ENCODE measurements at regions not wholly inside any gene's neighbourhood (a gene's known extent, or its start where the extent isn't known, plus 50 kb on each side); places are given as distances from the start of the nearest gene placed in this dataset.
"Not testable (repeated sequence)": the region's sequence is repeated elsewhere in the genome, so short reads cannot be mapped to it uniquely, and the experiment has no call there.

DNA sequence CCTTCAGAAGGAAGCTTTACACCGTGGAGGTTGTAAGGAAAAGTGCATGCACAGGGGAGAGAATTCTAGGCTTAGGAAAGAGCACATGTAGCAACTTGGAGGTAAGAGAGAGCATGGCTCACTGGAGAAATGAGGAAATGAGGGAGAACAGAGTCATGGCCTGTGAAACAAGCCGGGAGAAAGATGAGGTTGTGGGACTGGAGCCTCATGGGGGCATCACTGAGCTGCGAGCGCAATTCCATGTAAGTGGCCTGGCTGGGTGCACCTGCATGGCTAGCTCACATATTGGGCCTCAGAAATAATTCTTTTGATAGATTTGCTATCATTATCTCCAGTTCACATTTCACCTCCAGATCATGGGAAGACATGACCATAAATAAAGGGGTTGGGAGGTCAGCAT, 785.5 kb upstream of the RAB6C start:
- no peak for DNase-seq

DNA sequence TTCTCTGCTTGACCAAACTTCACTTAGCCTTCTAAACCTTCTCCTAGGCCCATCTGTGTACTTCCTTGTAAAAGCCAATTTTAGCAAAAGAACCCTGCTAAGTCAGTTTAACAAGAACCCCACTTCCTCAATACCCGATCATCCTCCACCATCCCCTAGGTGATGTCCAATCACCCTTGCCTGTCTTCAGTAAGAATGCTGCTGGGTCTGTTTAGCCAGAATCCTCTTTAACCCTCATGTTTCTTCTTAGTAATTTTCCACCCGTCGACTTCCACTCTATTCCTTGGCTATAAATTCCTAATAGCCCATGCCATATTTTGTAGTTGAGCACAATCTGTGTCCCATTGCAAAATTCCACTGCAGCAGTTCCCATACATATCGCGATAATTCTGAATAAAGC, 780.0 kb upstream of the RAB6C start:
- DNase-seq, result no peak

DNA sequence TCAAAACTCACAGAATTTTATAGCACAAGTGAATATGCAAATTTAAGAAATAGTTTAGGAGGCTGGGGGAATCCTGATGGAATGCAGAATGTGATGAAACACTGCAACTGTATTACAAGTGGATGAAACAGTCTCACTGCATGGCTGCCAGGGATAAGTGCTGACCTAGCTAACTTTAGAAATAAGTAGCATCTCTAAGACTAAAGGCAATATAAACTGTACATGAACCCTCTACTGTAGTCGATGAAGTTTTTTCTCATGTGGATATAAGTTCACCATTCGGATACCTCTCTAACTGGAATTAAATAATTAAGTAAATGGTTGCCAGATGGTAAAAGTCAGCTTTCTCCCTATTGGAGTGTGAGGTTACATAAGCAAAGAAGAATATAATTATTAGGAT, 777.8 kb upstream of the RAB6C start:
- no peak for DNase-seq

DNA sequence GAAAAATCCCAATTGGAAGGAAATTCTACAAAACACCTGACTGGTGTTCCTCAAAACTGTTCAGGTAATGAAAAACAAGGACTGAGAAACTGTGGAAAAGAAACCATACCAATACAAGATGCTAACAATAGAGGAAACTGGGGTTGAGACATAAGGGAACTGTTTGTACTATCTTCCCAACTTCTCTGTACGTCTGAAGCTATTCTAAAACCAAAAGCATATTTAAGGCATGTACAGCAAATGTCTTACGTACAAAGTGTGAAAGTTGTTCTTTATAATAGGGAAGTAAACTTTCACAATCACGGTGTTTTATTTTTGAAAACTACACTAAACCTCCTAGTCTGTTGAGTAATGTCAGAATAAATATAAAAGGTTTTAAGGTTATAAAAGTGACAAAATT, 776.1 kb upstream of the RAB6C start:
- DNase-seq, result no peak

GRCh38 chr2:129204581-129204980, 774.9 kb upstream of the RAB6C start:
- DNase-seq, result not testable (repeated sequence)

GRCh38 chr2:129205176-129205575, 774.3 kb upstream of the RAB6C start:
- DNase-seq, result no peak

DNA sequence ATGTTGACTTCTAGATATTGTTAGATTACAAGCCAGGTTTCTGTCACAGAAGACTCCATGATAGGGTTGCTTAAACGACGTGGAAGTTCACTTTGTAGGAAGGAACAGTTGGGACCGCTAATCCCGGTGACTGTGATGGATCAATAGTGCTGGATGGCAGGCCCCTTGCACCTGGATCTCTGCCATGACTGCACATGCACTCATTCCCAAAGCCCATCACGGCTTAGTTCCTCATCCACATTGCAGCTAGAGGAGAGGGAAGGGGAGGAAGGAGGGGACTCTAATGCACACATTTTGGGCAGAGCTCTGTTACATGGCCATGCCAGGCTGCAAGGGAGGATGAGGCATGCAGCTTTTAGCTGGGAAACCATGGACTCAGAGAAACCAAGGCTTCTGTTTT, 773.7 kb upstream of the RAB6C start:
- DNase-seq, result no peak

GRCh38 chr2:129212299-129212958, 767.0 kb upstream of the RAB6C start:
- DNase-seq, result no peak

DNA sequence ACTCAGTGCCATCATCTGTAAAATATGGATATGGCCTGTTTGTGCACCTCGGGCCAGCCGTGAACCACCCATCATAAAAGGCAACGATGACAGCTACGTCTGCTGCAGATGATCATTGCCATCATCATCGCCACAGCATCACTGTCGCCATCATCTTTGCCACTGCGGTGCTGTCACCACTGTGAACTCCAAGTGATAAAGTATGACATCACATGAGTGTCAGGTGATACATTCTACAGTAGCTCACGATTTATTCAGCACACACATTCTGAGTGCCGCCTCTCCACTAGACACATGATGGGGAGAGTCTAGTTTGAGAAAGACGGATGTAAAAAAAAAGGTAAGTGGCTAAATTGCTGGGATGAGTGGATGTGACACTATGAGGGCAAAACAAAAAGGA, 755.4 kb upstream of the RAB6C start:
- DNase-seq, result no peak

DNA sequence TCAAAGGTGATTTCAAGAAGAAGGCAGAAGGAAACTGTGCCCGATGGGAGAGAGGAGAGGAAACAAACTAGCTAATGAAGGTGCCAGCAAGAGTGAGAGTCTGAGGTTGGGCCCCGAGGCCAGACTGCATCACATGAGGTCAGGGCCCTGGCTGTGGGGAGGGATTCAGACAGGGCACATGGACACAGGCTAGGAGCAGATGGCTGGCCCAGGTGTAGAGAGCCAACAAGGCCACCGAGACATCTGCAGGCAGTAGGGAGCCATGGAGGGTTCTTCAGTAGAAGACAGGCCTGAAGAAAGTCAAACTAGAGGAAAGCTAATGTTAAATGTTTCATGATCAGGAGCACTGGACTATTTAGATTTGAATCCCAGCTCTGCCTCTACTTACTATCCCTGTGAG, 755.0 kb upstream of the RAB6C start:
- no peak for DNase-seq

- DNase-seq, result no peak
These were observed 750.3 kb upstream of the RAB6C start for GRCh38 chr2:129229196-129229595.

DNA sequence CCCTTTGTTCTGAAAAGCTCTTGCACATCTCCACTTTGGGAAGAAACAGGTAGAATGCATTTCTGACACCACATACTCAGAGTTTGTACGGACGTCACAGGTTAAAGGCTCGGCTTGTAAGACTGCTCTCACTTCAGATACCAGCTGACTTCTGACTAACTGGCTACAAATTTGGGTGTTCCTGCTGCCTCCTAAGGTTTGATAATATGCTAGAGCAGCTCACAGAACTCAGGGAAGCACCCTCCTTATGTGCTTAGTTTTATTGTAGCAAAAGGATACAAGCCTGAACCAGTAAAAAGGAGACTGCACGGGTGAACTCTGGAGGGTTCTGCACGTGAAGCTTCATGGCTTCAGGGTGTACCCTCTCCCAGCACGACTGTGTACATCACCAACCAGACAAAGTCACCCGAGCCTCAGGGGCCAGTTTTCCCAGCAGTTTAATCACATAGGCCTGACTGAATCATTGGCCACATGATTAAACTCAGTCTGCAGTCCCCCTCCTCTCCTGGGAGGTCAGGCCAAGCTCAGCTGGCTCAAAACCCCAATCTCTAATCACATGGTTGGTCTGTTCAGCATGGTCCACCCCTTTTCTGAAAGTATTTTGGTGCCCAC, 749.5 kb upstream of the RAB6C start:
- no peak for DNase-seq

- DNase-seq, result no peak
These were observed 747.5 kb upstream of the RAB6C start for GRCh38 chr2:129231924-129232323.

DNA sequence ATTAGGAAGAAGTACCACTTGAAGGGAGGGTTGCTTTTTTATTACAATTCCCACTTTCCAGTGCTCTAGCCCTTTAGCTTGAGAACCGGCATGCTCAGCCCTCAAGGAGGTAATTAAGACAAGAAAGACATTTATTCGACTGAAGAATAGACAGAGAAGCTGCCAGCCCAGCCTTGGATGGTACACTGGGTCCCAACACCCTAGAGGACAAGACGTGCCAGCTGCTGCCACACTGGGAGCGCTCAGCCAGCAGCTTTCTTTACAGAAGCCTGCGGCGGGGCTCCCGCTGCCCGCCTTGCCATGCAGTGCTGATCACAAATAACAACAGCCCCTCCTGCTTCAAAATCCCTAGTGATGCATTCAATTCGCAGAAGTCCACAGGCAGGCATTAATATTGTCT, 746.3 kb upstream of the RAB6C start:
- no peak for DNase-seq

DNA sequence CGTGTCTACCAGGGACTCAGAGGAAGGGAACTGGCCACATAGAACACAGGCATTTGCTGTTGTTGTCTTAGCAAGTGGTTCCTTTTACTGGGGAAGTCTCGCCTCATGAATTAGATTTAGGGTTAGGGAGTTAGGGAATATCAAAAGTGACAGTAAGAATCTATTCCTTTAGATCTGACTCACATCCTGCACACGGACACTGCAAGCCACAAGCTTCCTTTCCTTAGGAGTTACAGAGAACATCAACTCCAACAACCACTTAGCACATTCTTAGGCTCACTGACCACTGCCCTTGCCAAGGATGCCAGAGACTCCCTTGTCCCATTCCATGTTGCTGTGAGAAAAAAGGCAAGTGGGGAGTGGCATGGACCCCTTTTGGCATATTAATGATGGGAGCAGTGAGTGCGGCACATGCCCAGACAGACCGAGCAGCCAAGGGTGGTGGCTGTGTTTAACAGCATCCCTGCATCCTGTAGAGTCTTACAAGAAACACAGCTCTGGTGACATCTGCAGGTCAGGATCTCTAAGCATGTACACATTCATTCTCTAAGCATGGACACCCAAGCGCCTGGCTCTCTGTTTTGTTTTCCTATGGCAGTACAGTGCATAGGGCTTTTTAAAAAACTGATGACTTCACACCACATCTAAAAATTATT, 745.6 kb upstream of the RAB6C start:
- no peak for DNase-seq

DNA sequence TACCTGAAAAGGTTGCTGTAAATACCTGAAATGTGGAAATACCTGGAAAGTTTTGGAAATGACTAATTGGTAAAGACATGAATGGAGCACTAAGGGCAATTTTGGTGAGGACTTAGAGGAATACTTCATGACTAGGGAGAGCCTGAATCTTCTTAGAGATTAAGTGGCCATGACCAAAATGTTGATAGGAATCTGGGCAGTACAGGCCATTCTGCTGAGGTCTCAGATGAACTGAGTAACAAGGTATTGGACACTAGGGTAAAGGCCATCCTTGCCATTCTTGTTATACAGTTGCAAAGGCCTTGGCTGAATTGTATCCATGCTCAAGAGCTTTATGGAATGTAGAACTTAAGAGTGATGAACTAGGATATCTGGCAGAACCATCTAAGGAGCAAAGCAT, 742.9 kb upstream of the RAB6C start:
- DNase-seq, result no peak

- no peak for DNase-seq
These were observed 741.3 kb upstream of the RAB6C start for GRCh38 chr2:129237966-129238725.

DNA sequence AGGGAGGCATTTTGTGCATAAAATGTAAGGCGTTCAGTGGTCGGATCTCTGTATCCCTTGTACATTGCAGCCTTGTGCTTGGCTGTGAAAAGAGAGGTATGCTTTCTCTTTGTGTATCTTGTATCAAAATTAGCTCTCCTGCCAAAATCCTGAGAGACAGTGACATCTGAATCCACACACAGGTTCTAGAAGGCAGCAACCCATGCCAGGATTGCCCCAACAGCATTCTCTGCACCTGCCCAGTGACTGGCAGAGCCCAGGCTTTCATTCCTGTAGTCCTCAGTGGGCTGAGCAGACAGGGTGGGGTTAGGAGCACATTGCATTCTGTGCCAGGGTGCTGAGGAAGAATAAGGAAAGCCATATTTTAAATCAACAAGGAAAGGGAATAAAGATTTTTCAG, 740.3 kb upstream of the RAB6C start:
- DNase-seq, result no peak

GRCh38 chr2:129240061-129240460, 739.4 kb upstream of the RAB6C start:
- DNase-seq, result no peak

DNA sequence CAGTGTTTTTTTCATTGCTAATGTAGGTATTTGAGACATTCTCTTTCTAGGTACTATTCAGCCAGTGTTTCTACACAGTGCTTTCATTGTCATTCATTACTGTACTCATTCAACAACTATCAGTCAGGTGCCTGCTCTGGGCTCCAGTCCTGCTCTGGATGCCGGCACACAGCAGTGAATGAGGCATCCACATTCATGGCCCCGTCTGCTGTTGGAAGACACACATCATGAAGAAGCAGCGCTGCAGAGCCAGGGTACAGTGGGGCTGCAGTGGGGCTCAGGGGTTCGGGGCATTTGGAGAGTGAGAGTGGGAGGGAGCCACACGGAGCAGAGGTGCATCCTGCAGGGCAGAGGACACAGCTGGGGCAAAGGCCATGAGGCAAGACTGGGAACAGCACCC, 737.2 kb upstream of the RAB6C start:
- DNase-seq, result no peak

DNA sequence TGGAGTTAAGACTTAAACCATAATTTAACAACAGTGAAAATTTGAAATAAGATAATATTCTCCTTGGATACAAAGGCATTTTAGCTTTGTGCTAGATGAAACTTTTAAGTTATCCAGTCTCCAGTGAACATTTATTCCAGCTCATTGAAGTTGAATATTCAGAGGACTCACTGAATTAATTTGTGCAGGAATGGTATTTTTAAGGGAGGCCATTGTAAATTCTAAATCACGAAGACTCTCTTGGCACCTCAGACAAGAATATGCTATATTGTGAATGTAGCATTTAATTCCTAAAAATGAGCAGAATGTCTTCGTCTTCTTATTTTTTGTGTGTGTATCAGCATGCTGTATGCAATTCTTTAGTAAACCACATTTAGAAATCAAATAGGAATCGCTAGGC, 731.7 kb upstream of the RAB6C start:
- no peak for DNase-seq

DNA sequence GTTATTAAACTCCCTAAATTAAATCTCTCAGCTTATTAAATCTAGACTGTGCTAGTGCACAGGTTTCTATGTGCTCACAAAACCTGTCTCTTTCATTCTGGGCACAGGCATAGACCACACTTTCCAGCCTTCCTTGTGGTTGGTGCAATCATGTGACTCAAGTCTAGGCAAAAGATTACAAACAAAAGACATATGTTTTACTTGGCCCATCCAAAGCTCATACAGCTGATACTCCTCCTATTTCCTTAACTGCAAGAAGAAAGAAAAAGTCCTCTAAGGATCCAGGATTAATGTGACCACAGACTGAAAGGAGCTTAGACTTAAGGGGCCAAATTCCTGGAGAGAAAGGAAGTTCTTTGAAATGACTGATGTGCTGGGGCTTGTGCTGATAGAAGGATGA, 731.3 kb upstream of the RAB6C start:
- DNase-seq, result no peak

GRCh38 chr2:129252781-129253460, 726.5 kb upstream of the RAB6C start:
- no peak for DNase-seq

Data from CD4-positive, alpha-beta T cell treated with Interleukin-15 for 1 hour (primary cell).